WTC11 (cell line): ENCODE measurements at regions not wholly inside any gene's neighbourhood (a gene's known extent, or its start where the extent isn't known, plus 50 kb on each side); places are given as distances from the start of the nearest gene placed in this dataset.

ENCODE experiments used
- E2F5 ChIP-seq: sonication (generic); formaldehyde crosslinking; IDR thresholded peaks from 2 replicates; pipeline ENCODE4 v1.8.1; 2022; ENCODE audit warnings: mild to moderate bottlenecking, moderate library complexity, missing genetic modification reagents
- ELF4 ChIP-seq: sonication (generic); formaldehyde crosslinking; IDR thresholded peaks from 2 replicates; pipeline ENCODE4 v1.8.1; 2022; ENCODE audit warnings: low read depth, mild to moderate bottlenecking, moderate library complexity, missing genetic modification reagents
- MAX ChIP-seq: sonication (generic); formaldehyde crosslinking; IDR thresholded peaks from 2 replicates; pipeline ENCODE4 v1.8.0; 2022; ENCODE audit warnings: mild to moderate bottlenecking, missing genetic modification reagents
- NR3C1 ChIP-seq: sonication (generic); formaldehyde crosslinking; conservative IDR thresholded peaks from 2 replicates; pipeline ENCODE4 v1.8.1; 2023; ENCODE audit warnings: low read depth, mild to moderate bottlenecking, missing genetic modification reagents
- ZMAT4 ChIP-seq: fragments of 250-450 bp; sonication (Bioruptor Pico); IDR thresholded peaks from 2 replicates; pipeline ENCODE4 v1.9.0; 2021; ENCODE audit warnings: mild to moderate bottlenecking
- ZNF423 ChIP-seq: fragments of 250-450 bp; sonication (Bioruptor Pico); IDR thresholded peaks from 2 replicates; pipeline ENCODE4 v2.1.2; 2022; ENCODE audit warnings: mild to moderate bottlenecking, moderate library complexity
- TF ChIP-seq, protein P1 (sequence below): fragments of 200-600 bp; IDR thresholded peaks from 2 replicates; pipeline ENCODE4 v1.8.0; 2022; ENCODE audit warnings: antibody characterized with exemption
- TF ChIP-seq, protein P2 (sequence below): sonication (generic); formaldehyde crosslinking; IDR thresholded peaks from 2 replicates; pipeline ENCODE4 v1.8.1; 2023; ENCODE audit warnings: mild to moderate bottlenecking, missing genetic modification reagents, moderate library complexity

DNA sequence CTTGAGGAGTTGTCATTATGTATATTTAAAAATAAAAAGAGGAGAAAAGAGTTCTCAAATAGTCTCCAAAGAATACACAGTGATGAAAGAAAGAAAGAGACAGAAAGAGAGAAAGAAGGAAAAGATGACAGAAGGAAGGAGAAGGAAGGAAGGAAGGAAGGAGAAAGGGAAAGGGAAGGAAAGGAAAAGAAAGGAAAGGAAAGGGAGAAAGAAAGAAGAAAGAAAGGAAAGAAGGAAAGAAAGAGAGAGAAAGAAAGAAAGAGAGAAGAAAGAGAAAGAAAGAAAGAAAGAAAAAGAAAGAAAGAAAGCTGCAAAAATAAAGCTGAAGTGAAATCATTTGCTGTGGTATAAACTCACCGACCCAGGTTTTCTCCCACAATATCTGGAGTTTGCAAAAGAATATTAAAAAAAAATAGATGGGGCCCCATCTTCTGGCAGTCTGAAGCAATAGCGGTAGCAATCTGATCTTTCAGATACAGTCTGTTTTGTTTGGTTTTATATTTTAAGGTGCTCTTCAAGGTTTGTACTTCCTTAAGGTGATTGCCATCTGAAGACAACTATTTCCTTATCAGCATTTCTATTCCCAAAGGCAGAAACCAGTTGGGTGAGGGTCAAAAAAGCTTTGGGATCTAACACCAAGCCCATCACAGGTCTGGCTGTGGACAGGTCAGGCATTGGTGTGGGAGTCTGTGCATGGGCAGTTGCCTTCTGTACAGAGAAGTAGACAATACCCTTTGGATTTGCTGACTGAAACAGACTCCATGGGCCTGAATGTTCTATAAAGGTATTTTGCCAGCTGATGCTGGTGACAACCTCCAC is 160.4 kb downstream of the CPEB2 start:
- TF ChIP-seq NR3C1 (CRISPR knock-in tag) (no peak), E2F5 (no peak), ZMAT4 (CRISPR knock-in tag) (no peak), ELF4 (CRISPR knock-in tag) (no peak), ZNF423 (no peak), MAX (no peak)
- TF ChIP-seq, protein P1, sequence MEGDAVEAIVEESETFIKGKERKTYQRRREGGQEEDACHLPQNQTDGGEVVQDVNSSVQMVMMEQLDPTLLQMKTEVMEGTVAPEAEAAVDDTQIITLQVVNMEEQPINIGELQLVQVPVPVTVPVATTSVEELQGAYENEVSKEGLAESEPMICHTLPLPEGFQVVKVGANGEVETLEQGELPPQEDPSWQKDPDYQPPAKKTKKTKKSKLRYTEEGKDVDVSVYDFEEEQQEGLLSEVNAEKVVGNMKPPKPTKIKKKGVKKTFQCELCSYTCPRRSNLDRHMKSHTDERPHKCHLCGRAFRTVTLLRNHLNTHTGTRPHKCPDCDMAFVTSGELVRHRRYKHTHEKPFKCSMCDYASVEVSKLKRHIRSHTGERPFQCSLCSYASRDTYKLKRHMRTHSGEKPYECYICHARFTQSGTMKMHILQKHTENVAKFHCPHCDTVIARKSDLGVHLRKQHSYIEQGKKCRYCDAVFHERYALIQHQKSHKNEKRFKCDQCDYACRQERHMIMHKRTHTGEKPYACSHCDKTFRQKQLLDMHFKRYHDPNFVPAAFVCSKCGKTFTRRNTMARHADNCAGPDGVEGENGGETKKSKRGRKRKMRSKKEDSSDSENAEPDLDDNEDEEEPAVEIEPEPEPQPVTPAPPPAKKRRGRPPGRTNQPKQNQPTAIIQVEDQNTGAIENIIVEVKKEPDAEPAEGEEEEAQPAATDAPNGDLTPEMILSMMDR, result no peak
- TF ChIP-seq, protein P2, sequence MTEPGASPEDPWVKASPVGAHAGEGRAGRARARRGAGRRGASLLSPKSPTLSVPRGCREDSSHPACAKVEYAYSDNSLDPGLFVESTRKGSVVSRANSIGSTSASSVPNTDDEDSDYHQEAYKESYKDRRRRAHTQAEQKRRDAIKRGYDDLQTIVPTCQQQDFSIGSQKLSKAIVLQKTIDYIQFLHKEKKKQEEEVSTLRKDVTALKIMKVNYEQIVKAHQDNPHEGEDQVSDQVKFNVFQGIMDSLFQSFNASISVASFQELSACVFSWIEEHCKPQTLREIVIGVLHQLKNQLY (CRISPR knock-in tag), result no peak
